NCI-H2107 treated with DMSO at 0.1 percent for 48 hours (cell line): ENCODE measurements at regions not wholly inside any gene's neighbourhood (a gene's known extent, or its start where the extent isn't known, plus 50 kb on each side); places are given as distances from the start of the nearest gene placed in this dataset.
"Not testable (repeated sequence)": the region's sequence is repeated elsewhere in the genome, so short reads cannot be mapped to it uniquely, and the experiment has no call there.

Source experiments
- DNase-seq: peaks from one replicate; lab custom pipeline; 2025; ENCODE audit not compliant: unreplicated experiment; lab: John Stamatoyannopoulos, UW

DNA sequence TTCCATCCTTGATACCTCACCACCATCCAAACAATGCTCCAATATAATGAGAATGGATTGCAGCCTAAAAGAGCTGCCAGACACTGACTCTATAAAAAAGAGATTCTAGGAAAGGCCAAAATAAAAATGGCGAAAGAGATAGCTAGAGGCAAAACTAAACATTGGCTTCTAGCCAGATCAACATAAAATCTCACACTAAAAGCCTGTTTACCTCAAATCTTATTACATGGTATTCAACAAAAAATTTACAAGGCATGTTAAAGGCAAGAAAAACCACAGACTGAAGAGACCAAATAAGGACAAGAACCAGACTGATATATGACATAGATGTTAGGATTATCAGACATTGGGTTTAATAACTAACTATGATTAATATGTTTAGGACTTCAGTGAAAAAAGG is 1127.0 kb downstream of the DNAJB9 start:
- no peak for DNase-seq

DNA sequence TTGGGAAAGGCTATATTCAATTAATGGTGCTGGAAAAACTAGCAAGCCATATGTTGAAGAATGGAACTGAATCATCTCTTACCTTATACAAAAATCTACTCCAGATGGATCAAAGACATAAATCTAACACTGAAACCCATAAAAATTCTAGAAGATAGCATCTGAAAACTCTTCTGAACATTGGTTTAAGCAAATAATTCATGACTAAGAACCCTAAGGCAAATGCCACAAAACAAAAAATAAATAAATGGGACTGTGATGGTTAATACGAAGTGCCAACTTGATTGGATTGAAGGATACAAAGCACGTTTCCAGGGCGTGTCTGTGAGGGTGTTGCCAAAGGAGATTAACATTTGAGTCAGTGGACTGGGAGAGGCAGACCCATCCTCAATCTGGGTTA is 1130.0 kb downstream of the DNAJB9 start:
- no peak for DNase-seq

DNA sequence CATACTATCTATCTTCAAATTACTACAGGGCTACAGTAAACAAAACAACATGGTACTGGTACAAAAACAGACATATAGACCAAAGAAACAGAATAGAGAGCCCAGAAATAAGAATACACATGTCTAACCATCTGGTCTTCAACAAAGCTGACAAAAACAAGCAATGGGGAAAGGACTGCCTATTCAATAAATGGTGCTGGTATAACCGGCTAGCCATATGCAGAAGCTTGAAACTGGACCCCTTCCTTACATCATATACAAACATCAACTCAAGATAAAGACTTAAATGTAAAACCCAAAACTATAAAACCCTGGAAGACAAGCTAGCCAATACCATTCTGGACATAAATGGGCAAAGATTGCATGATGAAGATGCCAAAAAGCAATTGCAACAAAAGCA is 1143.7 kb downstream of the DNAJB9 start:
- DNase-seq: no peak

DNA sequence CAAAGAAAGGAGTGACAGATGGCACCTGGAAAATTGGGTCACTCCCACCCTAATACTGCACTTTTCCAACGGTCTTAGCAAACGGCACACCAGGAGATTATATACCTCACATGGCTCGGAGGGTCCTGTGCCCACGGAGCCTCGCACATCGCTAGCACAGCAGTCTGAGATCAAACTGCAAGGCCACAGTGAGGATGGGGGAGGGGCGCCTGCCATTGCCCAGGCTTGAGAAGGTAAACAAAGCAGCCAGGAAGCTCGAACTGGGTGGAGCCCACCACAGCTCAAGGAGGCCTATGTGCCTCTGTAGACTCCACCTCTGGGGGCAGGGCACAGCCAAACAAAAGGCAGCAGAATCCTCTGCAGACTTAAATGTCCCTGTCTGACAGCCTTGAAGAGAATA is 1149.7 kb downstream of the DNAJB9 start:
- DNase-seq: not testable (repeated sequence)

DNA sequence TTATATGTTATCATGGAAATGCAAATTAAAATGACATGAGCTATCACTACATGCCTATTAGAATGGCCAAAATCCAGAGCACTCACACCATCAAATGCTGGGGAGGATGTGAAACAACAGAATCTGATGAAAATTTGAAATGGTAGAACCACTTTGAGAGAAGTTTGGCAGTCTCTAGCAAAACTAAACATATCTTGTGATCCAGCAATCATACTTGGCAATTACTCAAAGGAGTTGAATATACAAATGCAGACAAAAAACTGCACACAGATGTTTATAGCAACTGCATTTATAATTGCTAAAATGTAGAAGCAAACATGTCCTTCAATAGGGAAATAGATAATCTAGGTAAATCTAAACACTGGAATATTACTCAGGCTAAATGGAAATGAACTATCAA is 1164.9 kb downstream of the DNAJB9 start:
- no peak for DNase-seq

DNA sequence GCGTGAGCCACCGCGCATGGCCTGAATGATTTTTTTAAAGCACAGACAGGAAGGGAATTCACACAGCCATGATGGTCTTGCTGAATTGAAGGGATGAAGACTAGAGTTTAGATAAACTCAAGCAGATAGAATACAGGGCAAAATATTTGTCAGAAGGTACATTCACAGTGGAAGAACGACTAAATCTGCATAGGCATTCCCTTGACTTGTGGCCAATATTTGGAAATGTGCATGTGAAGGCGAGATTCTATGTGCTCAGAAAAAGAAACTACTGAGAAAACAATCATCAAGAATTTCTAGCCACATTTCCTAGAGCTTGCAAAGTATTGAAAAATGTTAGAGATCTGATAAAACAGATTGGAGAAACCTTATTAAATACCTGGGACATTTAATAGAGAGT is 1166.2 kb downstream of the DNAJB9 start:
- DNase-seq: no peak

DNA sequence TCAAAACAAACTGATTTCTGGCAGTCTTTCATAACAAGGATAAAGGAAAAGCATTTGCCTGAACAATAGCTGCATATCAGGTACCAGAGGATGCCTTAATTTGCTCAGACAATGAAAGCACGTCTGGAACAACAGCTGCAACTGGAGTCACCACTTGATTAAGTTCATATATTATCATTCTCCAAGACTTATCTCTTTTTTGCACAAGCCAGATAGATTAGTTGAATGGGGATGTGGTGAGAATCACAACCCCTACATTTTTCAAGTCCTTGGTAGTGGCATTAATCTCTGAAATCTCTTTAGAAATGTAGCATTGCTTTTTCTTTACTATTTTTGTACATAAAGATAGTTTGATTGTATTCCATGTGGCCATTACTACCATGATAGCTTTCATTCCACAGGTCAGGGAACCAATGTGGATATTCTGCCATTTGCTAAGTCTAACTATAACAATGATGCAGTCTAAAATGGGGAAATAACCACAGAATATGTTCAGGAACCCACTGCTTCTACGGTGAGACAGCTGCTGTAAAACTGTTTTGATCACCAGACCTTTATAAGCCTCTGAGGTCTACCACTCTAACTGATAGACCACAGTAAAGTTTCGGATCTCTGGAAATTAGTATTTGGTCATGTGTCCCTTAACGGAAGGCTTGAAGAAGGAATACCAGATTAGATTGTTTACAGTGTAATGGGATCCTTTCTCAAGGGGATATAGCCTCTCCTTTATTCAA is 1176.2 kb downstream of the DNAJB9 start:
- DNase-seq: no peak

DNA sequence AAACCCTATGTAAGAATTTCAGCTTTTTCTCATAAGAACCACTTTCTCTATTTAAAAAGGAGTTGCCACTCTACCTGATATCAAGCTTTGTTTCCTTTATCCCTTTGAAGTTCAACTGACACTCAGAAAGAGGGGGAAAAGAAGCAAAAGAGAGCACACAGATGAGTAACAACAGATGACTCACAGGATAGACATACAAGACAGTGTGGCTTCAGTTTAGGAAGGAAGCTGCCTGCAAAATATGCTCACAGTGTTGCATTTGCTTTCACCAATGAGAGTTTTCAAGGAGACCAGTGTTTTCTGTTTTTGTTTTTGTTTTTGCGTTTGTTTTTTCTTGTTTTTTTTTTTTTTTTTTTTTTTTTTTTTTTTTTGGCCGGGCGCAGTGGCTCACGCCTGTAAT is 1181.6 kb downstream of the DNAJB9 start:
- no peak for DNase-seq

DNA sequence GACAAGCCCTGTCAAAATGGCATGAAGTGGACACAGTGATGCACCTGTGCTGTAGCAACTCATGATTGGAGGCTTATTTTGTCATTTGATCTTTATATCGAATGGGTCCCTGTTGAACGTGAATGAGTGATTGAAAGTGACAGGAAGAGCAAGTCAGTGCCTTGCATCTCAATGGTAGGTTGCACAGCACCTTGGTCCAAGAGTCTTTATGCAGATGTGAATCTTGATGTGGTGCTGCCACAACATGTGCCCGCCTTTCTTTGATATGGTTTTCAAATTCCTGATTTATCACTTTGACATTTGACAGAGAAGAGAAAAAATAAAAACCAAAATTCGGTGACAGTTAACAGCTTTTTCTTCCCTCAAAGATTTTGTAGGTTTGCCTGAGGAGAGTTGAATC is 1182.4 kb downstream of the DNAJB9 start:
- DNase-seq: no peak

DNA sequence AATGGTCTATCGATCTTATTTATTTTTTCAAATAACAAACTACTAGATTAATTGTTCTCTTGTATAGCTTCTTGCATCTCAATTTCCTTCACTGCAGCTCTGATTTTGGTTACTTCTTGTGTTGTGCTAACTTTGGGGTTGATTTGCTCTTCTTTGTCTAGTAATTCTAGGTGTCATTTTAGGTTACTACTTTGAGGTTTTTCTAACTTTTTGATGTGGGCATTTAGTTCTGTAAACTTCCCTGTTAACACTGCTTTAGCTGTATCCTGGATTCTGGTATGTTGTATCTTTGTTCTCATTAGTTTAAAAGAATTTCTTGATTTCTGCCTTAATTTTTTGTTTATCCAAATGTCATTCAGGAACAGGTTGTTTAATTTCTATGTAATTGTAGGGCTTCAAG is 1188.0 kb downstream of the DNAJB9 start:
- no peak for DNase-seq

DNA sequence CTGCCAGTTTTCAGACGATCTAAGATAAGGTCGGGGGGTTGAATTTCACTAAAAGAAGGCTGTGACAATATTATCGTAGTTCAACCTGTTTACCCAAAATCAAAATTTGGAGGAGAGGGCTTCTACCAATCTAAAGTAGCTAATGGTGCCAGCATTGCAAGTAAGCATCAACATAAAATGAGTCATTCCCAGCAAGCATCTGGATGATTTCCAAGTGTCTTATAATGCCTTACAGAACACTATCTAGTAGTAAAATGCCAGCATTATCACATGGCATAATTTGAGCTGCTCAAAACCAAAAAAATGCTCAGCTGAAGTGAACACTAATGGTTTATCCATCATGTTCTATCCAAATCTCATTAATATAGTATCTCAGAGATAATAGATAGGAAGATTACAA is 1193.9 kb downstream of the DNAJB9 start:
- no peak for DNase-seq

DNA sequence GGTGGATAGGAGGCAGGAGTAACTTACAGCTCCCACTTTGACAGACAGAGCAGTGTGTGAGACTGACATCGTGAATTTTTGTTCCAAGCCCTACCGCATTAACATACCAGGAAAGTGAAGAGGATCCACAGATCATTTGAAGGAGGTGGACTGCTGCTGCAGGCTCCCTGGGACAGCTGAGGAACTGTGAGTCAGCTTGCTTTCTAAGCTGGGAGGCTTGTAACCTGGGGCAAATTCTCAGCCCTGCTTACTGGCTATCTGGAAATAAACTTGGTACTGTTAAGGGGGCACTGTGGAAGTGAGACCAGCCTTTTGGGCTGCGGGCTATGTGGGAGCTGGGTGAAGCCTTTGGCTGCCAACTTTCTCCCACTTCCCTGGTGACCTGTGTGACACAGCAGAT is 1202.5 kb downstream of the DNAJB9 start:
- DNase-seq: no peak

DNA sequence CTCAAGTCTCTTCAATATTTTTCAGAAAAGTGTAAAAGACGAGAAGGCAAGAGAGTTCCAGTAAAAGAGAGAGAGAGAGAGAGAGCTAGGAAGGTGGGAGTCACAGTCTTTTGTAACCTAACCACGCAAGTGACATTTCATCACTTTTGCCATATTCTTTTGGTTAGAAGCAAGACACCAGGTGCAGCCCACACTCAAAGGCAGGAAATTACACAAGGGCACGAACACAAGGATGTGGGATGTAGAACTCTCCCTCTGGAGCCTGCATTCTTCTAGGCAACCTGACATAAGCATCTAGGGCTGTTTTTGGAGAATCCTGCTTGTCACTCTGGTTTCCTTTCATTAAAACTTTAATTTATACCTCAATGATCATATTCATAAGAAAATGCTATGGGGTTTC is 1213.1 kb downstream of the DNAJB9 start:
- DNase-seq: no peak

DNA sequence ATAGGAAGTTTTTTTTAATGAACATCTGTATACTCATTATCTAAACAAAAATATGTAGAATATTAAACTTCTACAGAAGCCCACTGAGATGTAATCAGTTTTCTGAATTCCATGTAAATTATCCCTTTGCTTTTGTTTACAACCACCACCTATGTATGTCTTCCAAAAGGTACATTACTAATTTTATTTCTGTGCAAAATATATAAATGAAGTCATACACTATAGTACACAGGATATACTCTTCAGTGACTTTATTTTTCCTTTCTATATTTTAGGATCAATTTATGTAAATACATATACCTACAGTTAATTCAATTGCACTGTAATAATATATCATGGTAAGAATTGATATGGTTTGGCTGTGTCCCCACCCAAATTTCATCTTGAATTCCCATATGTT is 1236.9 kb downstream of the DNAJB9 start:
- no peak for DNase-seq

DNA sequence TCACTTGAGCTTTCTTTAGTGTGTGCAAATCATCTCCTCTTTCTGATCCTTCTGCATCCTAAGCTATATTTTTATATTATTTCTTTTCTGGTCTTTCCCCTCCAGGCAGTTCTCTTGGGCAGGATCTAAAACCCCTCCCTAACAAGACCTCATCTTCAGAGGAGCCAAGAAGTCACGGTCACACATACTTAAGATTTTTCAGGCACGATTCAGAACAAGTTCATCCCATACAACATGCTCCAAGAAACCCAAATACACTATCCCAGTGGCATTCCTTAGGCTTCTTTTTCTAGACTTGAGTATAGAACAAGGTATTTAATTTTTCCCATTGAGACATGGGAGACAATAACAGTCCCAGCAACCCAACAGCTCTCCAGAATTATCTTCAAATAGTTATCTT is 1251.5 kb downstream of the DNAJB9 start:
- no peak for DNase-seq

DNA sequence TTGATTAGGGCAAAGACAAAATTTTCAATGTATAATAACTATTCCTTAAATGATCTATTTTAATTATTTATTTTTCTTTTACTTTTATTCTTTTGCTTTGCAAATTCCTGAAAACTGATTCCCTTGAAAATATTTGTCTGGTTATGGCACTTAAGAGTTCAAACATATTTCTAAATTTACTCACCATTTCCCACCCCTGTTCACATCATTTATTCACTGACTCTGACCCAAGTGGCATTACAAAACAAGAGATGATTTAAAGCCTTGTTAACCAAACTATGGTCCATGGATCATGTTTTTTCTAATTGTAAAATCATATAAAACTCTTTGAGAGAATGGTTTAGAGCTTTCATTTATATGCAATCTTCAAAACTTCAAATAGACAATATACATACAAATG is 1256.1 kb upstream of the LRRN3 start:
- no peak for DNase-seq

DNA sequence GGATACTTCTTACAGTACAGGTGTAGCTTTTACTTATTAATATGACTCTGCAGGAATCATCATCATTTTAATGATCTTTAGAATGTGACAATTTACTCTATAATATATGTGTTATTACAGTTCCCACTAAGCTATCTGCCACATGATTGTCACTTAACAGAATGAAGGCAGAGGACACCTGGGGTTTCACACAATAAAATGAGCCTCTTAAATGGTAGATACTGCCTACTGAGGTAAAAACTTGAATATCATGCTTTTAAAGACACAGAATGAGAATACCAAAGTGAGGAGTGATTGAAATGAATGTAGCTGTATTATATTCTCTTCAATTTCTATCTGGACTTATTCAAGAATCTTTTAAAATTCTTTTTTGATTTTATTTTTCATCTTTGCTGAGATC is 1255.3 kb upstream of the LRRN3 start:
- no peak for DNase-seq

DNA sequence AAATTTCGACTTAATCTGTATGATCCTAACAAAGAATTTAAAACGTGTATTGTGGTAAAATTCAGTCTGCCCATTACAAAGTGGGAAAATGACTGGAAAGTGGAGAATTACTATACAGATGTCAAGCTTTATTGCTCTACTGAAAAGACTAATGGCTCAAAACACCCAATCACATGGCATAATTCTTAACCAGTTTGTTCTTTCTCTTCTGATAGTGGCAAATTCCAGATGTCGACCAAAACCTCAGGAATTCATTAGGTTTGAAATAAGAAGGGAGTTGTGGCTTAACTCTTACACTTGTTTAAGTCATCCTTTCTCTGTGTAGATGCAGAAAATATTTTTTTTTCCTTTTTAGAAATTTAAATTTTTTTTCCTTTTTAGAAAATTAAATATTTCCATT is 1254.9 kb upstream of the LRRN3 start:
- DNase-seq: no peak

DNA sequence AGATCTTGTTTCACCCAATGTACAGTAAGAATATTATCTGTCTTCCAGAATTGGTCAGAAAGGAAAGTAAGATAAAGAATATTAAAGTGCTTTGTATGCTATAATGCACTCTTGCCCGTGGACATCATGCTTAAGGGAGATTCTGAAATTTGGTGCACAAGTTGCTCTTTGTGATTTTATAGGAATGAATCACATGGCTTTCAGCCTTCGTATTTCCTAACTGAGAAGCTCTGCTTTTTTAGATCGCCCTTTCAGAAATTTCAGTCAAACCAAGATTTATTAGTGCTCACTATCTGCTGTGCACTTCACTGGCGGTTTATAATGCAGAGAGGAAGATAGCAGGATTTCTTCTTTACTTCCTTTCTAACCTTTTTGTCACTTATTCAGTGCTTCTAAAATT is 1248.5 kb upstream of the LRRN3 start:
- DNase-seq: no peak

DNA sequence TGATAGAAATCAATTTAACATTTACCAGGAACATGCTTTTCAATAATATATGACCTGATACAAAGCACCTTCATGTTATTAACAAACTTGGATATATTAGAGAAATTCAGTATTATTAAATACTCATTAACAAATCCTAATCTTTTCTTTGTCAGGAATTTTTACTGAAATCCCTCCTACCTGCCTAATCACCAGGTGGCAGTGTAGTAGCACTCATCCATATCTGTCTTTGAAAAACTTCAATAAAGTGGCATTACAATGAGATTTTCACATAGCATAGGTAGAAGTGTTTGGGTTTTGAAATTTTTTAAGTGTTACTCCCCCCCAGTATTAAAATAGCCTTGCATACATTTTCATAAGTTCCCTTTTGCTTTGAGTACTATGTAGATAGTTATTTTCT is 1246.6 kb upstream of the LRRN3 start:
- peak; percentile 63 for DNase-seq

DNA sequence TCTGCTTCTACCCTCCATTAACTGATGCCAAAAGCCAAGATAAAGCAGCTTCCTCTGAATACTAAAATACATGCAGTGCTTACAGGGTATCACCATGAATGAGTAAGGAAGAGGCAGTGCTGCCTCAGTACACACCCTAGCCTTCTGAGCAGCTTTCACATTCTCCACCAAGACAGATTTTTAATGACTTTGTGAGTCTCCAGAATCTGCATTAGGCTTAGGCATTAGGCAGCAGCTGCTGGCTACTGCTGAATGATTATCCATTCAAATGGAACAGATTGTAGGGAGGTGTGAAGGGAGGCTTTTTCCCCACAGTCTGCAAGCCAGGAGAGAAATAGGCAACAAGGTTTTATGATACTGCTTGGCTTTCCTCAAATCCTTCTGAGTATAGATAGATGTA is 1226.7 kb upstream of the LRRN3 start:
- DNase-seq: no peak

DNA sequence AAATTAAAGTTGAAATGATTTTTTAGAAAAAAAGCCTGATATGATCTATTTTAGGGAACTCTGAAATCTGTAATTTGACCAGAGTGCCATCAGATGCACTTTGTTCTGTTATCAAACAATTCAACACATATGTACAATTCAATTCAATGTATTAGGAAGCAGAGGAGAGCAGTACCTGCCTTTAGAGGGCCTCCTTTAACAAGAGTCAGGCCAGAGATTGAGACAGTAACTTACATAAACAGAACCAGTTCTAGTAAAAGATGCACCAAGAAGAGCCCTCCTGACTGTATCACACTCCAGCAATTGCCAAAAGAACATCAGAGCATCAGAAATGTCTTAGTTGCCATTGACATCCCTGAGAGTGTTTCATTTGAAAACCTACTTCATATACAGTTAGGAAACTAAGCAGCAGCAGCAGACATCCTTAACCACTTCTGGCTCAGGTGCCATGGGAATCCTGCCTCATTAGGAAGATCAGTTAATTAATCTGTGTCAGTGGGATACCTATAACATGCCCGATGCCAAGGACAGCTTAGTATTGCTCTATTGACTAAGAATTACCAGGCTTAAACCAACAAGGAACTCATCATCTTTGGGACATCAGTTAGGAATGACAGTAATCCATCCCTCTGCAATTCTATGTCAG is 1222.6 kb upstream of the LRRN3 start:
- peak; percentile 17 for DNase-seq

DNA sequence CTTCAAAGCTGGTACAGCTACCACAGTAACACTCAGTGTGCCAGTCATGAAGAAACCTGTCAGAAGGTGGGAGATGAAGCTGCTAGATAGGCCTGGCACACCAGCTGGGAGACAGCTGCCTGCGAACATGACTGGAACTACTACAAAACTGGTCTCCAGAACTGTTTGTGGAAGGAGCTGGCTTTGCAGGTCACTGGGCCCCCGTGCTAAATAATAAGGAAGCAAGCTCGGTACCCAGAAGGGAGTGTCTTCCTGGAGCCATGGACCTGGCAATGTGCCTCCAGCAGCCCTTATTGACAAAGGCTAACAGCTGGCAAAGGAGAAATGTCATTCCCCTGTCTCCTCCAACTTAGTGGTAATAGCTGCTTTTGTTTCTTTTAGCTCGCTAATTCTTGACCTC is 1217.6 kb upstream of the LRRN3 start:
- DNase-seq: no peak
